HepG2 (cell line): ENCODE measurements at regions not wholly inside any gene's neighbourhood (a gene's known extent, or its start where the extent isn't known, plus 50 kb on each side); places are given as distances from the start of the nearest gene placed in this dataset.

Source experiments
- ATAC-seq: fragments of 200-7000 bp; cut with Tn5 transposase; 3 replicates; pipeline ENCODE4 v1.9.1; 2020; ENCODE audit warnings: mild to moderate bottlenecking, moderate library complexity
- BruUV-seq: library from RNA; stranded (reverse); fragments of 400-500 nt; replicated peaks from 2 replicates; lab custom pipeline; 2021; lab: Mats Ljungman, UMichigan
- CTCF ChIA-PET: fragments of 300-600 bp; formaldehyde crosslinking; extraction: SDS; loops from one replicate; lab custom pipeline; 2021; ENCODE audit warnings: low total read pairs, inconsistent platforms, low intra/inter-chr PET ratio; lab: Yijun Ruan, JAX
- POLR2A ChIA-PET: fragments of 350-600 bp; sonication (Branson Sonifier 250); formaldehyde crosslinking; loops from one replicate; lab custom pipeline; 2020; ENCODE audit warnings: antibody characterized with exemption, inconsistent platforms; lab: Yijun Ruan, JAX
- DNase-seq: peaks from one replicate; pipeline ENCODE4 v3.0.0-alpha.2; 2015; ENCODE audit warnings: low spot score
- FAIRE-seq: peaks from 3 replicates; lab custom pipeline; 2011; peaks lifted over from hg19 to GRCh38; lab: Jason Lieb, UNC
- H2AFZ ChIP-seq: one replicate; pipeline ENCODE4 v1.6.1; 2011; ENCODE audit warnings: low read length, inconsistent platforms
- H3K27ac ChIP-seq: fragments of 300-600 bp; 3 replicates; pipeline ENCODE4 v1.8.0; 2011; ENCODE audit warnings: mixed run types, mild to moderate bottlenecking, mixed read lengths, low read length, inconsistent platforms; ENCODE audit not compliant: insufficient read depth; ENCODE audit errors: extremely low read length
- H3K27me3 ChIP-seq, 2 experiments: fragments of 200-600 bp in 1 of 2; 2 replicates in 1 of 2; 3 replicates in 1 of 2; pipeline versions ENCODE4 v1.6.0 to v1.8.0; 2011; ENCODE audit warnings: low read length in 2 of 2, mild to moderate bottlenecking in 2 of 2, moderate library complexity in 2 of 2, inconsistent platforms in 1 of 2; ENCODE audit not compliant: insufficient read depth in 2 of 2, control insufficient read depth in 1 of 2
- H3K36me3 ChIP-seq, 2 experiments: fragments of 200-600 bp in 1 of 2; replicated peaks in 1 of 2; 2 replicates in 1 of 2; 3 replicates in 1 of 2; pipeline versions ENCODE4 v1.5.1 to v1.8.0; 2011; ENCODE audit warnings: low read length in 2 of 2, inconsistent platforms in 1 of 2; ENCODE audit not compliant: insufficient read depth in 2 of 2, control insufficient read depth in 1 of 2
- H3K4me1 ChIP-seq: 2 replicates; pipeline ENCODE4 v1.5.1; 2012; ENCODE audit warnings: low read length, inconsistent platforms; ENCODE audit not compliant: insufficient read depth
- H3K4me2 ChIP-seq: 2 replicates; pipeline ENCODE4 v1.6.0; 2011; ENCODE audit warnings: low read depth, low read length, inconsistent platforms
- H3K4me3 ChIP-seq, 3 experiments: fragments of 200-600 bp in 1 of 3; sonication (generic), shearing (Covaris generic) in 1 of 3; replicated peaks in 1 of 3; 2 replicates each; pipeline ENCODE4 v1.5.1; 2011 to 2016; ENCODE audit warnings: low read length in 3 of 3, inconsistent platforms in 2 of 3, low read depth in 2 of 3, mild to moderate bottlenecking in 2 of 3, control low read depth in 1 of 3, mixed read lengths in 1 of 3; ENCODE audit not compliant: insufficient read depth in 1 of 3
- H3K79me2 ChIP-seq: one replicate; pipeline ENCODE4 v1.6.1; 2011; ENCODE audit warnings: low read length, inconsistent platforms; ENCODE audit not compliant: insufficient read depth
- H3K9ac ChIP-seq: 2 replicates; pipeline ENCODE4 v1.6.0; 2011; ENCODE audit warnings: mild to moderate bottlenecking, low read depth, low read length, inconsistent platforms; ENCODE audit not compliant: insufficient read depth
- H3K9me3 ChIP-seq: 2 replicates; pipeline ENCODE4 v1.5.1; 2012; ENCODE audit warnings: mild to moderate bottlenecking, low read length
- H4K20me1 ChIP-seq: 2 replicates; pipeline ENCODE4 v1.6.0; 2011; ENCODE audit warnings: inconsistent platforms, mild to moderate bottlenecking, low read length, moderate library complexity; ENCODE audit not compliant: insufficient read depth
- ADNP ChIP-seq: sonication (generic); formaldehyde crosslinking; IDR thresholded peaks from 2 replicates; pipeline ENCODE4 v1.4.0; 2020; ENCODE audit warnings: missing genetic modification reagents
- BRCA1 ChIP-seq: sonication (generic); formaldehyde crosslinking; IDR thresholded peaks from 2 replicates; pipeline ENCODE4 v1.4.0; 2020; ENCODE audit warnings: missing genetic modification reagents
- NKX3-1 ChIP-seq: sonication (generic); formaldehyde crosslinking; IDR thresholded peaks from 2 replicates; pipeline ENCODE4 v1.5.0; 2020; ENCODE audit warnings: missing genetic modification reagents
- SOX6 ChIP-seq, 2 experiments: fragments of 450-650 bp in 1 of 2; sonication (generic) in 1 of 2; formaldehyde crosslinking in 1 of 2; IDR thresholded peaks; 2 replicates each; pipeline versions ENCODE4 v1.4.0 to v1.6.1; 2017 to 2020; ENCODE audit warnings: antibody characterized with exemption in 1 of 2, mild to moderate bottlenecking in 1 of 2, missing genetic modification reagents in 1 of 2
- YEATS4 ChIP-seq: sonication (generic); formaldehyde crosslinking; IDR thresholded peaks from 2 replicates; pipeline ENCODE4 v1.4.0; 2020; ENCODE audit warnings: missing genetic modification reagents, borderline replicate concordance
- ZFAT ChIP-seq: sonication (generic); formaldehyde crosslinking; conservative IDR thresholded peaks from 2 replicates; pipeline ENCODE4 v1.8.1; 2023; ENCODE audit warnings: missing genetic modification reagents, inconsistent platforms
- ZMAT3 ChIP-seq: sonication (generic); formaldehyde crosslinking; conservative IDR thresholded peaks from 2 replicates; pipeline ENCODE4 v1.7.0; 2021; ENCODE audit warnings: missing genetic modification reagents
- ZNF160 ChIP-seq: sonication (generic); formaldehyde crosslinking; IDR thresholded peaks from 2 replicates; pipeline ENCODE4 v1.8.0; 2022; ENCODE audit warnings: mild to moderate bottlenecking, inconsistent platforms, missing genetic modification reagents
- ZNF558 ChIP-seq: sonication (generic); formaldehyde crosslinking; IDR thresholded peaks from 2 replicates; pipeline ENCODE4 v1.9.0; 2022; ENCODE audit warnings: mild to moderate bottlenecking, missing genetic modification reagents, borderline replicate concordance
- ZNF724P ChIP-seq: sonication (generic); formaldehyde crosslinking; IDR thresholded peaks from 2 replicates; pipeline ENCODE4 v1.8.0; 2022; ENCODE audit warnings: missing genetic modification reagents, borderline replicate concordance
- WGBS: methylation state at CpG from one replicate; pipeline ENCODE4 v1.1.6; 2017; ENCODE audit warnings: low lambda C conversion rate; 5-methylcytosine and 5-hydroxymethylcytosine counted together
- in situ Hi-C: cut with HindIII; loops from 2 replicates; pipeline ENCODE4 v1.10.0; 2017; ENCODE audit warnings: low pct_unique_long_range_greater_than_20kb; ENCODE audit not compliant: extremely low pct_ligation_motif_present
- intact Hi-C: fragments of 100-400 bp; cut with micrococcal nuclease; formaldehyde crosslinking; loops from one replicate; pipeline ENCODE4 v1.10.0; 2022; ENCODE audit not compliant: unreplicated experiment
- TF ChIP-seq, protein P1 (sequence below): sonication (generic); formaldehyde crosslinking; IDR thresholded peaks from 2 replicates; pipeline ENCODE4 v1.5.1; 2020; ENCODE audit warnings: mild to moderate bottlenecking, missing genetic modification reagents, moderate library complexity
- TF ChIP-seq, protein P2 (sequence below): sonication (generic); formaldehyde crosslinking; IDR thresholded peaks from 2 replicates; pipeline ENCODE4 v1.8.0; 2022; ENCODE audit warnings: mild to moderate bottlenecking, missing genetic modification reagents, moderate library complexity
- TF ChIP-seq, protein P3 (sequence below): sonication (generic); formaldehyde crosslinking; IDR thresholded peaks from 2 replicates; pipeline ENCODE4 v1.5.0; 2020; ENCODE audit warnings: mild to moderate bottlenecking, missing genetic modification reagents, borderline replicate concordance

DNA sequence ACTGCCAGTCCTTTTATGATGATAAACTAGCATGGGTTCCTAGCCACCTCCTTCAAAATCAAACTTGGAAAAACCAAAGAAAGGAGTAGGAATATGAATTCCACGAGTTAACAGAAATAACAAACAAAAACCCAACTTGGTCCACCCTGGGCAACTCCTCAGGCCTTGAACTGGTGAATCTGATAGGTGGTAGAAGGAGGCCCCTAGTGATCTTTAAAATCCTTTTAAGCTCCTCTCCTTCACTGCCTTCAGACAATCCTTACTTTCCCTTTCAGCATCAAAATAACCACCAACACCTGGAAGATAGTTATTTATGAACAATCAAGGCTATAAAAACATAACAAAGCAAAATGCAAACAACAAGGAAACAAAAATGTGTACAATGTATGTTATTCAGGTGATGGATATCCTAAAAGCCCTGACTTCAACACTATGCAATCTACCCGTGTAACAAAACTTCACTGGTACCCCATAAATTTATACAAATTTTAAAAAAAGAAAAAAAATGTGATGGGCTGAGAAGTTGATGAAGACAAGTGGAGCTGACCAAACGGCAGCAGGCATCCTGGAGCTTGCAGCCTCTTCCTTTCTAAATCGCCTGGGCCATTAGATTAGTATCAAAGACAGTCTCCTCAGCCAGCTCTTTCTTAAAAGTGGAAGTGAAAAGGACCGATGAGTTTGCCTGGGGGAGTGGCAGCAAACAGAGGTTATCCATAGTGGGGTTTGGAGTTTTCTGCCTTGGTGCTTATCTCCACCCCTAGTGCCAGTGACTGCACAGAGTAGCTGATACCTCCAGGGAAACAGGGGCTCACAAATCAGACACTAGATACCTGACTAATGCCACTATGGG, 179.6 kb downstream of the TMA16 start:
- ATAC-seq (no peak), FAIRE-seq (no peak), DNase-seq (no peak)
- no peaks in the 10 kb centered on the region for H3K4me1 ChIP-seq
- intact Hi-C loops, result no loop called here
- H3K27me3 ChIP-seq, result 0 out of 5 replicates have a peak, but pooled peaks cover 0 to 1% of the 10 kb centered on the region in 2 experiments
- no peaks in the 10 kb centered on the region for H3K79me2 ChIP-seq
- H4K20me1 ChIP-seq, result no peaks in the 10 kb centered on the region
- POLR2A ChIA-PET, result no interaction called here
- H3K36me3 ChIP-seq, result no peaks in the 10 kb centered on the region
- H3K9me3 ChIP-seq, result no peaks in the 10 kb centered on the region
- H3K9ac ChIP-seq, result no peak overlapping the region
- BruUV-seq, result no TSS peak
- H2AFZ ChIP-seq, result no peak overlapping the region
- CTCF ChIA-PET, result no interaction called here
- 0% methylated on average over 5 of the region's 5 CpGs for WGBS
- no peak for TF ChIP-seq NKX3-1 (CRISPR knock-in tag)
- TF ChIP-seq, protein P1, sequence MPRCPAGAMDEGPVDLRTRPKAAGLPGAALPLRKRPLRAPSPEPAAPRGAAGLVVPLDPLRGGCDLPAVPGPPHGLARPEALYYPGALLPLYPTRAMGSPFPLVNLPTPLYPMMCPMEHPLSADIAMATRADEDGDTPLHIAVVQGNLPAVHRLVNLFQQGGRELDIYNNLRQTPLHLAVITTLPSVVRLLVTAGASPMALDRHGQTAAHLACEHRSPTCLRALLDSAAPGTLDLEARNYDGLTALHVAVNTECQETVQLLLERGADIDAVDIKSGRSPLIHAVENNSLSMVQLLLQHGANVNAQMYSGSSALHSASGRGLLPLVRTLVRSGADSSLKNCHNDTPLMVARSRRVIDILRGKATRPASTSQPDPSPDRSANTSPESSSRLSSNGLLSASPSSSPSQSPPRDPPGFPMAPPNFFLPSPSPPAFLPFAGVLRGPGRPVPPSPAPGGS (CRISPR knock-in tag), result no peak
- no peak for TF ChIP-seq YEATS4
- TF ChIP-seq, protein P2, sequence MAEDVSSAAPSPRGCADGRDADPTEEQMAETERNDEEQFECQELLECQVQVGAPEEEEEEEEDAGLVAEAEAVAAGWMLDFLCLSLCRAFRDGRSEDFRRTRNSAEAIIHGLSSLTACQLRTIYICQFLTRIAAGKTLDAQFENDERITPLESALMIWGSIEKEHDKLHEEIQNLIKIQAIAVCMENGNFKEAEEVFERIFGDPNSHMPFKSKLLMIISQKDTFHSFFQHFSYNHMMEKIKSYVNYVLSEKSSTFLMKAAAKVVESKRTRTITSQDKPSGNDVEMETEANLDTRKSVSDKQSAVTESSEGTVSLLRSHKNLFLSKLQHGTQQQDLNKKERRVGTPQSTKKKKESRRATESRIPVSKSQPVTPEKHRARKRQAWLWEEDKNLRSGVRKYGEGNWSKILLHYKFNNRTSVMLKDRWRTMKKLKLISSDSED (CRISPR knock-in tag), result no peak
- no peak for TF ChIP-seq ZFAT (CRISPR knock-in tag)
- TF ChIP-seq ADNP (CRISPR knock-in tag), result no peak
- no peak for TF ChIP-seq ZMAT3 (CRISPR knock-in tag)
- no peak for TF ChIP-seq ZNF724P (CRISPR knock-in tag)
- TF ChIP-seq, protein P3, sequence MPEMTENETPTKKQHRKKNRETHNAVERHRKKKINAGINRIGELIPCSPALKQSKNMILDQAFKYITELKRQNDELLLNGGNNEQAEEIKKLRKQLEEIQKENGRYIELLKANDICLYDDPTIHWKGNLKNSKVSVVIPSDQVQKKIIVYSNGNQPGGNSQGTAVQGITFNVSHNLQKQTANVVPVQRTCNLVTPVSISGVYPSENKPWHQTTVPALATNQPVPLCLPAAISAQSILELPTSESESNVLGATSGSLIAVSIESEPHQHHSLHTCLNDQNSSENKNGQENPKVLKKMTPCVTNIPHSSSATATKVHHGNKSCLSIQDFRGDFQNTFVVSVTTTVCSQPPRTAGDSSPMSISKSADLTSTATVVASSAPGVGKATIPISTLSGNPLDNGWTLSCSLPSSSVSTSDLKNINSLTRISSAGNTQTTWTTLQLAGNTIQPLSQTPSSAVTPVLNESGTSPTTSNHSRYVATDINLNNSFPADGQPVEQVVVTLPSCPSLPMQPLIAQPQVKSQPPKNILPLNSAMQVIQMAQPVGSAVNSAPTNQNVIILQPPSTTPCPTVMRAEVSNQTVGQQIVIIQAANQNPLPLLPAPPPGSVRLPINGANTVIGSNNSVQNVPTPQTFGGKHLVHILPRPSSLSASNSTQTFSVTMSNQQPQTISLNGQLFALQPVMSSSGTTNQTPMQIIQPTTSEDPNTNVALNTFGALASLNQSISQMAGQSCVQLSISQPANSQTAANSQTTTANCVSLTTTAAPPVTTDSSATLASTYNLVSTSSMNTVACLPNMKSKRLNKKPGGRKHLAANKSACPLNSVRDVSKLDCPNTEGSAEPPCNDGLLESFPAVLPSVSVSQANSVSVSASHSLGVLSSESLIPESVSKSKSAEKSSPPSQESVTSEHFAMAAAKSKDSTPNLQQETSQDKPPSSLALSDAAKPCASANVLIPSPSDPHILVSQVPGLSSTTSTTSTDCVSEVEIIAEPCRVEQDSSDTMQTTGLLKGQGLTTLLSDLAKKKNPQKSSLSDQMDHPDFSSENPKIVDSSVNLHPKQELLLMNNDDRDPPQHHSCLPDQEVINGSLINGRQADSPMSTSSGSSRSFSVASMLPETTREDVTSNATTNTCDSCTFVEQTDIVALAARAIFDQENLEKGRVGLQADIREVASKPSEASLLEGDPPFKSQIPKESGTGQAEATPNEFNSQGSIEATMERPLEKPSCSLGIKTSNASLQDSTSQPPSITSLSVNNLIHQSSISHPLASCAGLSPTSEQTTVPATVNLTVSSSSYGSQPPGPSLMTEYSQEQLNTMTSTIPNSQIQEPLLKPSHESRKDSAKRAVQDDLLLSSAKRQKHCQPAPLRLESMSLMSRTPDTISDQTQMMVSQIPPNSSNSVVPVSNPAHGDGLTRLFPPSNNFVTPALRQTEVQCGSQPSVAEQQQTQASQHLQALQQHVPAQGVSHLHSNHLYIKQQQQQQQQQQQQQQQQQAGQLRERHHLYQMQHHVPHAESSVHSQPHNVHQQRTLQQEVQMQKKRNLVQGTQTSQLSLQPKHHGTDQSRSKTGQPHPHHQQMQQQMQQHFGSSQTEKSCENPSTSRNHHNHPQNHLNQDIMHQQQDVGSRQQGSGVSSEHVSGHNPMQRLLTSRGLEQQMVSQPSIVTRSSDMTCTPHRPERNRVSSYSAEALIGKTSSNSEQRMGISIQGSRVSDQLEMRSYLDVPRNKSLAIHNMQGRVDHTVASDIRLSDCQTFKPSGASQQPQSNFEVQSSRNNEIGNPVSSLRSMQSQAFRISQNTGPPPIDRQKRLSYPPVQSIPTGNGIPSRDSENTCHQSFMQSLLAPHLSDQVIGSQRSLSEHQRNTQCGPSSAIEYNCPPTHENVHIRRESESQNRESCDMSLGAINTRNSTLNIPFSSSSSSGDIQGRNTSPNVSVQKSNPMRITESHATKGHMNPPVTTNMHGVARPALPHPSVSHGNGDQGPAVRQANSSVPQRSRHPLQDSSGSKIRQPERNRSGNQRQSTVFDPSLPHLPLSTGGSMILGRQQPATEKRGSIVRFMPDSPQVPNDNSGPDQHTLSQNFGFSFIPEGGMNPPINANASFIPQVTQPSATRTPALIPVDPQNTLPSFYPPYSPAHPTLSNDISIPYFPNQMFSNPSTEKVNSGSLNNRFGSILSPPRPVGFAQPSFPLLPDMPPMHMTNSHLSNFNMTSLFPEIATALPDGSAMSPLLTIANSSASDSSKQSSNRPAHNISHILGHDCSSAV (CRISPR knock-in tag), result no peak
- TF ChIP-seq ZNF558 (CRISPR knock-in tag), result no peak
- no peak for TF ChIP-seq BRCA1
- TF ChIP-seq SOX6 (IDR thresholded peaks at IDR 0.05), result no peak
- no peak for TF ChIP-seq SOX6 (CRISPR knock-in tag; IDR thresholded peaks at IDR 0.05)
- no peak for TF ChIP-seq ZNF160 (CRISPR knock-in tag)
- TF ChIP-seq, all 625 proteins: peak for 0
- no peak overlapping the region for H3K4me2 ChIP-seq
- no peak overlapping the region for H3K27ac ChIP-seq
- in situ Hi-C loops, result no loop called here
- no peak overlapping the region for H3K4me3 ChIP-seq
